Dermis microvascular lymphatic vessel endothelial cell (primary cell): ENCODE measurements at regions not wholly inside any gene's neighbourhood (a gene's known extent, or its start where the extent isn't known, plus 50 kb on each side); places are given as distances from the start of the nearest gene placed in this dataset.
A peak's percentile ranks its signal among the peaks of the same experiment; 100 is the strongest.

Experiments
- DNase-seq, 2 donors: peaks; one replicate each; pipeline versions ENCODE4 v3.0.0 to v3.0.0-alpha.2; 2010; ENCODE audit warnings: low read depth in 2 of 2

DNA sequence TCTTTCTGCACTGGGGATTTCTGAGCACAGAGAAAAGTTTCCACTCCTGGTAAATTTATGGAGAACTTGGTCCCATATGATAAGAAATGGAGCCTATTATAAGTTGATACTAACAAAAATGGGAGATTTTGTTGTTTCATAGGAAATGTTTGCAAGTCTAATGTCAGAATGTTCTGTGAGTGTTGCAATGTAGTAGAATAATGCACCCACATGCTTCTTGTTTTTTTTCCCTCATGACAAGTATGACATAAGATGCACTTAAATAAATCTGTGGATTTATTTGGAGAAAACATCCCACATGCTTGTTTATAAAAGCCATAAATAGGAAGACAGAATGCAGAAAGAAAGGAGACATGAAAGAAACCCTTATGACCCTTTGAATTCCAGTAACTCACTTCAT lies 50.8 kb upstream of the KCNJ6 start:
- DNase-seq, result no peak

DNA sequence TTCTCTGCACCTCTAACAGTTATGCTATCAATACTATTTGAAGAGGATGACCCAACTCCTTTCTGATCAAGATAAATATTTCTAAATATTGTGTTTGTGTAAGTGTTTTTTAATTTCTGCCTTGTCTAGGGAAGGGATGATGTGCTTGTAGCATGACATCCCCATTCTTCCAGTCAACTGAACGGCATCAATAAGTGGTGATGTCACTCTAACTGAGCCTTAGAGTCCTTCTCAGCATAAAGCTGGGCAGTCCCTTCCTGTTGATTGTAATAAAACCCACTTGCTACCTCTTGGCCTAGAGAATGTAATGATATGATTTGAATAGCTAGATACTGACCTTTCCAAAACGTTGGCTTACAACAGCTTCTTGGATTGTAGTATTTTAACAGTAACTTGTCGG lies 52.5 kb upstream of the KCNJ6 start:
- no peak for DNase-seq

DNA sequence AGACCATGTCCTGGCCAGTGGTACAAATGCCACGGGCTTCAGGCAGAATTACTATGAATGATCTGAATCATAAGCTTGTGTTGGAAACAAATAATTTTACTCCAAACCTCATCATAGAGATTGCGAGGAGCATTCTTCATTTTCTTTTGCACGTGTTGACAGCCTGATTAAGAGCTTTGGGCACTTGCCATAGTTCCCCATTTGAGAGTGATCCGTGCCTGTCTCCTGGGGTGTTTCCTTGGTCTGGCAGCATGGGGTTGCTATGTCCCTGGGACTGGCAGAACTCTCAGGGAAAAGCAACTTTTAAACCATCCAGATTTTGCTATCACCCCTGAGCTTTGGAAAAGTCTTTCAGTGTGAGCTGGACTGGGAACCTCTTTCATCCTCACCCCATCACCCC lies 54.3 kb upstream of the KCNJ6 start:
- no peak for DNase-seq

DNA sequence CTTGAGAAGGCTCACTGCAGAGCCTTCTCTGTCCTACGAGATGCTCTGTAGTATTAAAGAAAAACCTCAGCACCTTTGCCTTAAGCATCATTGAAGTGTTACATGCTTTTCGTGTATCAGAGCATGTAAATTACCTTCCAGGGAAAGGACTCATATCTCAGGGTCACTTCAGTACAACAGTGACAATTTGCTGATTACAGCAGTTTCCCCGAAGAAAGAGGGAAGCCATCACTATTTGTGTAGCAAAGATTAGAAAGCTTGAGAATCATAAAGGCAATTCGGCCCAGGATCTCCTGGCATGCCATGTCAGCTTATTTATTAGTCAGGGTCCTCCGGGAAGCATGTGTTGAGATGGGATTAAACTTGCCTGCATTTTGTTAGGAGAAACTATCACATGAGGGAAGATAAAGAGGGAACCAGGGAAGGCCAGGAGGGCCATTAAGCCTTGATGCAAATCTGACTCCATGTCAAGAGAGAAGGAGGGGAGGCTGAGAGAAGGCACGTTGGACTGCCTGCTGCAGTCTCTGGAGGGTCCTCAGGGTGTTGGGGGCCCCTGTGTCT lies 55.2 kb upstream of the KCNJ6 start:
- no peak for DNase-seq

DNA sequence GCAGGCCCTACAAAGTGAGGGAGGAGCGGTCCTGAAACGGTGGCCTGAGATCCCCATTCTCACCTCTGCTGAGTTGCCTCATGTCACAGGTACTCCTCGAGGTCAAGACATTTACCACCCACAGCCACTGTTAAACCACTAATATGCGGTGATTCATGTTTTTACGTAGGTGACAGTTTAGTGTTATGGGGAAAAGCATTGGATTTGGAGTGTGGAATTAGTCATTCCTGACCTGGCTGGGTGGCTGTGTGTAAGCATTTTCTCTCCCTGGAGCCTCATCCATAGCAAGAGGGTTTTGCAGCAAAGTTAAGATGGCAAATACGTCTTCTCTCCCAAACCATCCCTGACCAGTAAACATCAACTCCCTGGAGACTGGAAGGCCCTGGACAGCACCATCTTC lies 57.8 kb upstream of the KCNJ6 start:
- no peak for DNase-seq

DNA sequence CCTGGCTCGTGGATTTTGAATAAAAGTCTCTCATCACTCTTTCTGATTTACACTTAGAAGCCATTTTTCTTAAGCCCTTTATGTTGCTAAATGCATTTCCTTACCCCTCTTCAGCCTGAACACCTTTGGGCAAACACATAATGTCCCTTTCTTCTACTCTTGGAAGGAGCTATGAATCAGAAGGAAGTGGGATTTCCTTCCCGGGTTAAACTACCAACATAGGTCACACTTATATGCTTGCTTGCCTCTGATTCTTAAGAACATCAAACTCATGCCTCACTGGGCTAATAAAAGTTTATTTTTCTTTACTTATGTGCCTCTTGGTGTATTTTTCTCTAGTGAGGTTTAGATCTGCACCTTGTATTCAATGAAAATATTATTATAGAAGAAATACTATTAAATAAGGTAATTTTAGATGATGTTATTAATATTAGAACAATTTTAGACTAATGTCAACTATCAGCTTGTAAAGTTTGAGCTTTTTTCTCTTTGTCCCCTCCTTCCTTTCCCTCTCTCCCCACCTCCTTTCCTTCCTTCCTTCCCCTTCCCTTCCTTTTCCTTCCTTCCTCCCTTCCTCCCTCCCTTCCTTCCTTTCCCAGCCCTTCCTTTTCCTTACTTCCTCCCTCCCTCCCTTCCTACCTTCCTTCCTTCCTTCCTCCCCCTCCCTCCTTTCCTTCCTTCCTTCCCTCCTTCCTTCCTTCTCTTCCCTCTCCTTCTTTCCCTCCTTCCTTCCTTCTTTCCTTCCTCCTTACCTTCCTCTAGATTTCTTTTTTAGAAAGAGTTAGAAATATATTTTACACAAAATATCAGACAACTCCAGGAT lies 66.5 kb upstream of the KCNJ6 start:
- no peak for DNase-seq

DNA sequence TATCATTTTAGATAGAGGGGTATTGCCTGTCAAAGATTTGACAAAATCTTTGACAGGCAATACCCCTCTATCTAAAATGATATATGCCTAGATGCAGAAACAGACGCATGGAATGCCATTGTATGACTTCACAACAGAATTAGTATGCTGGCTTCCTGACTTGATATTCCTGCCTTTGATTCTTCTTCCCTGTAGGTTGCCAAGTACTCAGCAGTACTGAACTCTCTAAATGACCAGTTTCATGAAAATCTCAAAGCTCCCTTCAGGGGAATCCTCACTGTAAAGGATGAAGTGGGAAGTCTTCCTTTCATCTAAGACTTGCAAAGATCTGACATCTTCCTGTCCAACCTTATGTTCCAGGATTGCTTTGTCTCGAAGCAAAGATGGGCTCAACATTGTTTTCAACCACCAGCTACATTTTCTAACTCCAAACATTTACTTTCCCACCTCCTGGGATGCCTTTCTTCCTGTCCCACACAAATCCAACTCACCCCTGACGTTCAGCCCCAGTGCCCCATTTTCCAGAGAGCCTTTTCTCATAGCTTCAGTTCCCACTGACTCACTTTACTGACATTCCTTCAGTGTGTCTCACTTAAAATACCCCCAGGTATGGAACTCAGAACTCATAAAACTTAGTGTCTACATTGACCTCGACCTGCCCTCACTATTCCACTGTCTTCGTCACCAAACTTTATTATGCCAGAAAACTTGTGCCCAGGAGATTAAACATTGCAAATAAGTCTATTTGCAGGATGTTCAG lies 67.3 kb upstream of the KCNJ6 start:
- DNase-seq, result no peak

DNA sequence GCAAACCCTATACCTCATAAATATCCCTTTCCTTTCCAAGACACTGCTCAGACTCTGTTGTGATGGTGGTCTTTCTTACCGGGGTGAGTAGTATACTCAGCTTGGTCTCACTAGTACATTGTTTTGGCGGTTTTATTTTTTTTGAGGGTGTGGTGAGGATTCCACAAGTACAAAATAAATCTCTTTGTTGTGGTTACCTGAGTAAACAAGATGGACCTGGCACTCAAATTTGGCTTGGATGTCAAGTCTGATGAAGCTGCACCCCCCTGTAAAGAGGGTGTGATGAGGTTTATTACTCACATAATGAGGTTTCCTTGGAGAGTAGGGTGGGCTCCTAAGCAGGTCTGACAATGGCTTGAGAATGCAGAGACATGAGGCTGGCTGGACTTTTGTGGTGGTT lies 68.2 kb upstream of the KCNJ6 start:
- DNase-seq, result no peak

DNA sequence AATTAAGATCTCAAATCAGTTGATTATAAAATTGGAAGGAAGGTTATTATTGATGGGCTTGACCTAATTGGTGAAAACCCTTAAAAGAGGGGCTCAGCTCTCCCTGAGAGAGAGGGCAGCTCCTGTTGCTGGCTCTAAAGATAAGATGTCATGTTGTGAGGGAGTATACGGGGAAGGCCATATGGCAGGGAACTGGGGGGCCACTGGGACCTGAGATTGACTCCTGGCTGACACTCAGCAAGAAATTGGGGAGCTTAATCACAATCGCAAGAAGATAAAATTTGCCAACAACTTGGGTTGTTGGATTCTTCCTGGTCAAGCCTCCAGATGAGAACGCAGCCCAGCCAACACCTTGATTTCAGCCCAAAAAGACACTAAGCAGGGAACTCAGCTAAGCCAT lies 69.7 kb upstream of the KCNJ6 start:
- DNase-seq, result no peak

DNA sequence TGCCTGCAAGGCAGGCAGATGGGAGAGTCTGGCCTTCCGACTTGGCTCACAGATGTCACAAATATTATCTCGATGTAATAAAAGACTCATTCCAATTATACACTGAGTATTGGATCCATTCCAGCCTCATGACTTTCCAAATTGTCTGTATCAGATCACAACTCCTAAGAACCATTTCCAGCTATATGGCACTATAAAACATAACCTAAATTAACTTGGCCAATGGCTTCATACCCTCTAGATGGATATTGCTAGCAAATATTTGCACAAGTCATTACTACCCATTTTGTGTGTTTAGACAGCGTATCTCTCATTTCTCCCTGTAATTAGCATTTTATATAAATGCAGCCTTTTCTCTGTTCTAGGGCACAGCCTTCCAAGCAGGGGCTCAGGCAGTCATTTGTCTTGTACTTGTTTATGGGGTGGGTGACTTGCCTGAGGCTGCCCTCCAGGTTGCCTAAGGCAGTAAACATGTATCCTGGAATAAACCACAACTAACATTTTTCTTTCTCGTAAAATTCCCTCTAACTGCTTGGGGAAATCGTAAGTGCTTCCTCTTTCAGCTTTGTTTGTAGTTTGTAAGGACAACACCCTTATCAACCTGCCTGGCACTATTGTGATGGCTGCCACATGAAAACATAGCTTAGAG lies 70.6 kb upstream of the KCNJ6 start:
- DNase-seq, result no peak

DNA sequence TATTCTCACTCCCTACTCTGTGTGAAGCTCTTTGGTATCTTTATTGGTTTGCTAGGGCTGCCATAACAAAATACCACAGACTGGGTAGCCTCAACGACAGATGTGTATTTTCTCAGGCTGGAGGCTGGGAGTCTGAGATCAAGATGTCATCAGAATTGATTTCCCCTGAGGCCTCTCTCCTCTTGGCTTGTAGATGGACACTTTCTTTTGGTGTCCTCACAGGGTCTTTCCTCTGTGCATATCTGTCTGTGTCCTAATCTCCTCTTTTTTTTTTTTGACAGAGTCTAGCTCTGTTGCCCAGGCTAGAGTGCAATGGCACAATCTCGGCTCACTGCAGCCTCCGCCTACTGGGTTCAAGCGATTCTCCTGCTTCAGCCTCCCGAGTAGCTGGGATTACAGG lies 71.4 kb upstream of the KCNJ6 start:
- DNase-seq, result no peak

DNA sequence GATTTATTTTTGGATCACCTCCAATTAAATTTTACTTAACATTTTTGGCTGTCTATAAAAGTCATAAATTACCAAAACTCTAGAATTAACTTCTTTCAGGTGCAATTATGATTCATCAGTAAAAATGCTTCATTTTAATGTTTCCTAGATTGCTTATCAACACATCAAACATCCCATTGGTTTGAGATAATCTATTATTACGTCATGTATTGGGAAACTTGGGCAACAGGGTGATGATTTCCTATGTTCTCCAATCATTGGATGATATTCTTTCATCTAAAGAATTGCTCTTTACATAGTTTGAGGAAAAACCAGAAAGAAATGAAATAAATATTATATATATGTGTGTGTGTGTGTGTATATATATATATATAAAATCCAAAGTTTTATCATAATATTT lies 76.8 kb upstream of the KCNJ6 start:
- DNase-seq, result no peak

DNA sequence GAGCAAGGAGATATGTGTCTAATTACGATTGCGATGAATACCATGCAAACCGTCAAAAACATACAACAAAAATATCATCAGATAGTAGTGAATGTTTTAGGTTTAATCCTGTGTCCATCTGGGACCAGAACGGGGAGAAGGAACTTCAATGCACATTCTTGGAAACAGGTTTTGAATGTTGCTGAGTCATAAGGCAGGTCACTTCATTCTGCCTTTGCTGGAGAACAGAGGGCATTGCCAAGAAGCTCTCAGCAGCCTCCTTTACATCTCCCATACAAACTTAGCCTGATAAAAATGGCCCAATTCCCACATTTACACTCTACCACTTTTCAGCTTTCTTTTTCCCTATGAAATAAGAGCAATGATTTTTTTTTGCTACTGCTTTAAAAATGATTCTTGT lies 78.0 kb upstream of the KCNJ6 start:
- DNase-seq, result no peak

DNA sequence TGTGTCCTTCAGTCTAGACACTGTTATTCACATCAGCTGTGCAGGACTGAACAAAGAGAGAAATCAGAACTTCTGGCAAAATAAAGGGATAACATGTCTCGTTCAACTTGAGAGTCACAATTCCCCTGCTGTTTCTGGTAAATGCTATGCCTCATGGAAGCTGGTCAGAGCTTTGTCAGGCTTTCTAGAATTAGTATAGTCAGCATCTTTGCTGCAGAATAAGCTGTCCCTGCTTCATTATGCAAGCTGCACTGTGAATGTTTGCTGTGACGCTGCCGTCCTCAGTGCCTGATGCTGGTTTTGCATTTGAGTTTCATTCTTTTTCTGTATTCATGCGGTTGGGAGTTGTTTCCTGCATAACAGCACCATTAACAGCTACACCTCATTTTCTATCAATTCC lies 96.4 kb upstream of the KCNJ6 start:
- no peak for DNase-seq

DNA sequence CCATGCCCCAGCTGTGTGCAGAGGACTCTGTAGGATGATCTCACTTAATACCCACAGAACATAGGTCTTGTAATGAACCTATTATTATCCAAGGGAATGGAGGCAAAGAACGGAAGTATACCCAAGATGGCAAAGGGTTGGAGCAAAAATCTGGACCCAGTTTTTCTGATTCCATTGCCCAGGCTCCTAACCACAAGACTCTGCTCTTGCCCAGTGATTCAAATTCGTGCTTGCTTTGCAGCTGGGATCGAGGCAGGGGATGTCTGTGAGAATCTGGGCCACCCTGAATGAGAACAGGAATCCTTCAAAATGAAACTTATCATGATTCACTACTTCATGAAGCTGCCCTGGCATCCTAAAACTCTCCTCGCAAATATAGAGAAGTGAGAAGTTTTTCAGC lies 97.5 kb upstream of the KCNJ6 start:
- DNase-seq, result no peak

DNA sequence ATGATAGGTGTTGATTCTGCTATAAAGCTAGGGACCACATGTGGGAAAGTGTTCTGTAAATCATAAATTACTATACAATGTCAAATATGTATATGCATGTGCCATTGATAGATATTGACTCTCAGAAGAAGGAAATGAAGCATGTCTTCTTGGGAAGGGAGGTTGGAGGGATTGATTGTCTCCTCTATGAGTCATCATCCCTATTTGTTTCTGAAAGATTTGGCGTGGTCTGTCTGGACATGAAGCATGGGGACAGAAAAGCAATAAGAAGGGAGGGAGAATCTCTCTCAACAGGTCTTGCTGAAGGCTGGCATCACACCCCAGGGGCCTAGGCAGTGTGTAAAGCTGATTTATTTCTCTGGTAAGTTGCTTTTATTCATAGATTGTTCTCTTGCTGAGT lies 98.0 kb upstream of the KCNJ6 start:
- no peak for DNase-seq

DNA sequence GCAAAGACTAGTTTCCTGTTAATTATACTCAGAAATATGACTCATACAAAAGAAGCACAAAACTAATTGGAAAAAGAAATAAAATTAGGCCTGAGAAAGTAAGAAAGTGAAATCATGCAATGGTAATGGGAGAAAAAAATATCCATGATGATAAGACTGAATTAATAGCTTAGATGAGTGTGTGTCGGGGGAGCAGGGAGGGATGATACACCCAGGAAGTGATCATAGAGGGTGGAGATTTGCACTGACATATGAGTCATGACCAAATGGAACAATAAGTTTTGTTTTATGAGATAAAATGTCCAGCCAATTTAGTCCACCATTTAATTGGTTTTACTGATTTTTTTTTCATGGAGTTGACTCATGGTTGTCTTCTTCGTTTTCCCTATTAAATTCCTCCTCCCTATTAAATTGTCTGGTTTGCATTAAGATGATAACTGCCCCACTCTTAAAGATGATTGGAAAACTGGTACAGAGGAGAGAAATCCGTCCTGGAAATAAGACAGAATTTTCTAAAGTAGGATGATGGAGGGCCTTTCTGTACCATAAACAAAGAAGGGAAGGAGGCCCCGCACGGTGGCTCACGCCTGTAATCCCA lies 111.7 kb upstream of the KCNJ6 start:
- no peak for DNase-seq

DNA sequence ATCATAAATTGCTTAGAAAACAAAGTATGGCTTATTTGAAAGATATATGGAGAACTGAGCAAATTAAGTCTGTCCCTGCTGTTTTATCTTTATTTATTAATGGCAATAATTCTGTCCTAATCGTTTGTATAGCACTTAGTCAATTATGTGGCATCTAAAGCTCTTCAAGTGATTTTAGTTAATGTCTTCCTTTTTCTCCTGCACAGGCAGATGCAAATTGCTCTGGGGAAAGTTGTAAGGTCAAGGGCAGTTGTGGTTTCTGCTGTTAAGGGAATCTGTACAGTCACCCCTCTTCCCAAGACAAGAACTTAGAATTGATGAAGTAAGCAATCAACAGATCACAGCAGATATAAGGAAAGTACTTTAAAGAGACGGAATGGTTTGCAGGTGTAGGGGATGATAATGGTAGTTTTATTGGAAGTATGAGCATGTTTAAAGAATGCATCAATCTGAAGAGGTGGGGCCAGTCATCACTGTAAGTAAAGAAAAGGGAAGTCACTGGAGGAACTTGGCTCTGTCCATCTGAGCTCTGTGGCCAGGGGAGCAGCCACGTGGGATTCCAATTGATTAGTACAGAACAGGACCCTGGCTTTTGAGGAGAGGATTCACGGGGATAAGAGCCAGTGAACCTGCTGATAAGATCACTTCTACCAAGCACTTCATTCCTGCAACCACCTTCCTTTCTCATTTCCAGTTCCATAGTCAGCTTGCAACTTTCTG lies 116.0 kb upstream of the KCNJ6 start:
- no peak for DNase-seq

DNA sequence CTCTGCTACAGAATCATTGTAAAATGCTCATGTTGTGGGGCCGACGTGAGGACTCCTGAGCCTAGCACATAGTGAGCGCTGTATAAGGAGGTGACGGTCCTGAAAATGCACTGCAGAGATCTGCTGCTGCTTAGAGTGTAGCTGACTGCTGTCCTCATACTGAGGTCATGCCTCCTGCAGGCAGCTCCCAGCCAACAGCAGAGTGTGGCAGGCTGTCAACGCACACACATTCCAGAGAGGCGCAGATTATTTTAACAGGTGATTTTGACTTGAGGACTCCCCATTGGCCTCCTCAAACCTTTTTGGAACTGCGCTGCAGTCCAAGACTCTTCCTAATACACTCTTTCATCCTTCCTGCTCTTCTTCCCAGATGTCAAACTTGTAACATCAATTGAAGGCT lies 119.8 kb upstream of the KCNJ6 start:
- DNase-seq, result no peak

DNA sequence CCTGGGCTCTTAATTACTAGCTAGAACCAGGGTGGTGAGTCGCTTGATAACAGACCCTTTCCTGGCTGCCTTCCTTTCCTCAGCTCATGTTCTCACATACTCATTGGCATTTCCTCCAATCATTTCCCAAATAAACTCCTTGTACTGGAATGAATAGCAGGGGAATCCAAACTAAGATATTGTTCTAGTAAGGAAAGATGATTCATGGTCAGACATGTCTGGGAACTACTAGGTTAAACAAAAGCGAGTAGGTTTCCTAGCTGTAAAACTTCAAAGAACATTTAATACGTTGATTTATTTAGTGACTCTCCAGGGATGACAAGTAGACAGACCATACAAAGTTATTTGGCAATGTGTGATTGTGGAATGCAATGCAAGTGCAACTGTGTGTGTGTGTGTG lies 121.2 kb upstream of the KCNJ6 start:
- DNase-seq, result peak in 1 of 2 donors; percentile 79

DNA sequence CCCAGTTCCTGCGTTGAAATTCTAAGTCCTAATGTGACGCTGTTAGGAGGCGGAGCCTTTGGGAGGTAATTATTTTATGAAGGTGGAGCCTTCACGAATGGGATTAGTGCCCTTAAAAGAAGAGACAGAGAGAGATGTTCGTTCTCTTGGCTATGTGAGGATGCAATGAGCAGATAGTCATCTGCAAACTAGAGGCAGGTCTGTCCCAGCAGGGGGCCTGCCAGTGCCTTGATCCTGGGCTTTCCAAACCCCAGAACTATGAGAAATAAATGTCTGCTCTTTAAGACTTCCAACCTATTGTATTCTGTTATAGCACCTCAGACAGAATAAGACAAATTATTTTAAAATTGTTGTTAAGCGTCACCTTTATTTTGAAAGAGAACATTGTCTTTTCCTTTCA lies 123.1 kb upstream of the KCNJ6 start:
- DNase-seq, result no peak
